GM19035 (cell line): ENCODE measurements at regions not wholly inside any gene's neighbourhood (a gene's known extent, or its start where the extent isn't known, plus 50 kb on each side); places are given as distances from the start of the nearest gene placed in this dataset.

Experiments
- ATAC-seq: cut with Tn5 transposase; IDR thresholded peaks from one replicate; pipeline ENCODE4 v1.9.1; 2021; ENCODE audit not compliant: unreplicated experiment

DNA sequence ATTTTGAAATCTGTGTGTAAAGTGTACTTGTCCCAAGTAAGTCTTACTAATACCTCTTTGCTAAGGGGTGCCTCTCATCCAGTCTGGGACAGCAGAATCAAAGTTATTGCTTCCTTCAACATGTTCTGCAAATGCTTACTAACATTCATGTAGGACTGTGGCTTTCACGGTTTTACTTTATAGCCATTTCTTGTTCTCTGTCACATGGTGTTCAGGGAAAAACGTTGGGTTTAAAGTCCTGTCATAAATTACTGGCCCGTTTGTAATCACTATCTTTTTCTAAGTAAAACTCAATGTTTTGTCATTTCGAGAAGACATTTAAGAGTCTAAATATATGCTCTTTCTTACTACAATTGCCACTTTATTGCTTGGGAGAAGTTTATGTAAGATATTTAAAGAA, 321.1 kb downstream of the STIM2 start:
- ATAC-seq = no peak

- no peak for ATAC-seq
These were observed 321.6 kb downstream of the STIM2 start for GRCh38 chr4:27182211-27182610.

GRCh38 chr4:27184508-27185155, 324.0 kb downstream of the STIM2 start:
- ATAC-seq = no peak

DNA sequence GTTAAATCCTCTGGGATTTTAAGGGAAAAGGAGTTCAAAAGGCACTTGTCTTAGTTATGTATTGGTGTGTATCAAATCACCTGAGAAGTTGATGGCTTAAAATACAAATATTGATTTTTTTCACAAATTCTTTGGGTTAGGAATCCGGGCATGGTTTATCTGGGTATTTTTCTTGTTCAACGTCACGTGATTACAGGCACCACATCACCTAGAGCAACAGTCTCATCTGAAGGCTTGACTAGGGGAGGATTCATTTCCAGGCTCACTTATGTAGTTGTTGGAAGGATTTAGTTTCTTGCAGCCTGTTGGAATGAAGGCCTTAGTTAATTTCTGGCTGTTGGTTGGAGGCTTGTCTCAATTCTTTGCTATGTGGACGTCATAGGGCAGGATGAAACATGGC, 326.1 kb downstream of the STIM2 start:
- no peak for ATAC-seq

- ATAC-seq = no peak
These were observed 327.1 kb downstream of the STIM2 start for GRCh38 chr4:27187786-27188185.

DNA sequence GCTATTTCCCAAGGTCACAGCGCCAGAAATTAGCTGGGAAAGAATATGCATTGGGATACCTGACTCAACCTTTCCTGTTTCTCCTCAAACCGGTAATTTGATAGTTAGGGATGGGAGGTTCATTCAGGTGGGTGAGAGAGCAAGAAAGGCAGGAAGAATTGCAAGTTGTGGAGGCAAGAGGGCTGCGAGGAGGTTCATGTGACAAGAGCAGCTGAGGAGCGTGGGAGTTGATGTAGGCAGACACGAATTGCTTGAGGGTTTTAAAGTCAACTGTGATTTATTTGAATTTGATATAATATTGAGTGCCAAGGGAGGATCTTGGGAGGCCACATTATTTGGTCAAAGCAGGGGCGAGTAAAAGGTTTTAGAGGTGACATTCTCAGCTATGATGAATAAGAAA, 329.0 kb downstream of the STIM2 start:
- no peak for ATAC-seq

DNA sequence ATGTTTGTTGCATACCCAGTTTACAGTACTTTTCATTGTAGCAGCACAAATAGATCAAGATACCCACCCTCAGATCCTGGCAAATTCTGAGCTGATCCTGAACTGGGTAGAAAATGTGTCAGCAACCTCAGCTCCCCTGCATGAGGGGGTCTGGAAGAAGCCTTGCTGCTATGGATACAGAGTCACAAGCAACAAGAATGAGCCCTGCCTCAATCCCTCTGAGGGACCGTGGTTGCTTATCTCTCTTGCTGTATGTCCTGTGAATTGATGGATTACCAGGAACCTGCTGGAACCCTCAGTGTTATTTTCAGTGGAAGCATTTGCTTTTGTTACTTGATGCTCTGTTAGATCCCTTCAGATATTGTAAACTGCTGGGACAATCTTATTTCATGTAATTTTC, 331.0 kb downstream of the STIM2 start:
- no peak for ATAC-seq

DNA sequence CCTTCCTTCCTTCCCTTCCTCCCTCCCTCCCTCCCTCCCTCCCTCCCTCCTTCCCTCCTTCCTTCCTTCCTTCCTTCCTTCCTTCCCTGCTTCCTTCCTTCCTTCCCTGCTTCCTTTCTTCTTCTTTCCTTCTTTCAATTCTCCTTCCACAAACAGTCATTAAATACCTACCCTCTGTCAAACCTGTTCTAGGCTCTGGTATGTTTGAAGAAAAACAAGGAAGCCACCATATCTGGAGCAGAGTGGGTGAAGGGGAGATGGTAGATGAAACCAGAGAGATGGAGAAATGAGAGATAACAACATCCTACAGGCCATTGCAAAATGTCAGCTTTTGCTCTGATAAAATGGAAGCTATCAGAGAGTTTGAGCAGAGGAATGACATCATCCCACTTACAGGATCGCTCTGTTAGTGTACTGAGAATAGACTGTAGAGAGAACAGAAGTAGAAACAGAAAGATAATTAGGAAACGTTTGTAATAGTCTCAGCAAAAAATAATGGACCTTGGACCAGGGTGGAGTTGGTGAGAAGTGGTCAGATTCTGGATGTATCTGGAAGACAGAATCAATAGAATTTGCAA, 334.0 kb downstream of the STIM2 start:
- no peak for ATAC-seq

GRCh38 chr4:27198246-27198645, 337.6 kb downstream of the STIM2 start:
- no peak for ATAC-seq

- no peak for ATAC-seq
These were observed 338.3 kb downstream of the STIM2 start for GRCh38 chr4:27198971-27199370.

DNA sequence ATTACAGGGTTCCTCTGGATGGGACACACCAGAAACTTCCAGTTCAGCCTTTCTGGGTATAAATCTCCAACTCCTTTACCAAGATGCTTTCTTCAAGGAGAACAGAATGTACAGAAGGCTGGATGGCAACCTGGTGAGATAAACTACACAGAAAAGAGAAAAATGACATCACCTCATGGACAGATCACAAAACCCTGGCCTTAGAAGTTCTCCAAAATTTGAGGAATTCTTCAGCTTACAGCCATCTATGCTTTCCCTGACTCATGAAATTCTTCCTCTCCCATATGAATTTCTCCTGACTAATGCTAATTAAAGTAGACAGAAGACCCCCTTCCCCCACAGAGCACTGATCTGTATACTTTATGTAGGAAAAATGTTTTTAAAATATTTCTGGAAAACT, 345.4 kb downstream of the STIM2 start:
- ATAC-seq = no peak

GRCh38 chr4:27210956-27211355, 350.3 kb downstream of the STIM2 start:
- no peak for ATAC-seq

- no peak for ATAC-seq
These were observed 353.4 kb downstream of the STIM2 start for GRCh38 chr4:27214010-27214409.

DNA sequence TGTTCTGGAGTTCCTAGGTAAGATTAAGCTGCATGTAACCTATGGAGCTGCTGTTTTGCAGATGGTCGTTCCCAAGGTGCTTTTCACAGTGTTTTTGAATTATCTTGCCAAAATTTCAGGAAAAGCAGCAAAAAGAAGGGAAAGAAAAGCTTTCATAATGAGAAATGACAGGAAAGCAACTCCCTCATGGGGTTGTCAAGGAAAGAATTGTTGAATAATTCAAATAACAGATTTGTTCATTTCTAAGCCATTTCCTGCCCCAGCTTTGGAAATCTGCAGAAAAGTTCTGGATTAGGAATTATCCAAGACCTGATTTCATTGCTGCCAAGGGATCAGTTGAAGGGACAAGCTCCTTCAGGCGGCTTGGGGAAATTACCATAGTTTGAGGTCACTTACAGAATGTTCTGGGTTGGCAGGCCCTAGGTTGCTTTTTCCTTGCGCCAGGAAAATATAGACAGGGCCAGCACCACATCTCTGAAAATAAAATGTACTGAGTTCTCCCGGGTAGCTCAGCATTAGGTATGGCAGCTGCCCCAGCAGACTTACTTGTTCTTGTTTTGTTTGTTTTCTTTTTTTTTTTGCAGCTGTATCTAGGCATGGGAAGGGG, 354.7 kb downstream of the STIM2 start:
- no peak for ATAC-seq

- no peak for ATAC-seq
These were observed 356.7 kb downstream of the STIM2 start for GRCh38 chr4:27217261-27217769.

GRCh38 chr4:27218013-27218412, 357.4 kb downstream of the STIM2 start:
- ATAC-seq = no peak

DNA sequence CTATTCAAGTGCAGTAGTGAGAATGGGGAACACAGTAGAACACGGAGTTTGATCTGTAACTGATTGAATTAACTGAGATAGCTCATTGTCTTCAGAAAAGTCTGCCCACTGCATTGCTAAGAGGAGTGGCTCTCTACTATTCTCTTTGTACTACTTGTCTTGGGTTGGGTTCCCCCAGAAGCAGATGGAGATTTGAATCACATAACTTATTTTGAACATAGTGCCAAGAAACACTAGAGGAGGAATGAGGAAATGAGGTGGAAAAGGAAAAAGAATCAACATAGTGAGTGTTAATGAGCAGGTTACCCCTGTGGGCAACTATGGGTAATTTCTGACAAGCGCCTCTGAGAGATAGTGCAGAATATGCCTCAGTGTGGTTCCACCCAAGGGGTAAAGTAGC, 362.7 kb downstream of the STIM2 start:
- ATAC-seq = no peak

- ATAC-seq = no peak
These were observed 372.9 kb downstream of the STIM2 start for GRCh38 chr4:27233531-27233930.

DNA sequence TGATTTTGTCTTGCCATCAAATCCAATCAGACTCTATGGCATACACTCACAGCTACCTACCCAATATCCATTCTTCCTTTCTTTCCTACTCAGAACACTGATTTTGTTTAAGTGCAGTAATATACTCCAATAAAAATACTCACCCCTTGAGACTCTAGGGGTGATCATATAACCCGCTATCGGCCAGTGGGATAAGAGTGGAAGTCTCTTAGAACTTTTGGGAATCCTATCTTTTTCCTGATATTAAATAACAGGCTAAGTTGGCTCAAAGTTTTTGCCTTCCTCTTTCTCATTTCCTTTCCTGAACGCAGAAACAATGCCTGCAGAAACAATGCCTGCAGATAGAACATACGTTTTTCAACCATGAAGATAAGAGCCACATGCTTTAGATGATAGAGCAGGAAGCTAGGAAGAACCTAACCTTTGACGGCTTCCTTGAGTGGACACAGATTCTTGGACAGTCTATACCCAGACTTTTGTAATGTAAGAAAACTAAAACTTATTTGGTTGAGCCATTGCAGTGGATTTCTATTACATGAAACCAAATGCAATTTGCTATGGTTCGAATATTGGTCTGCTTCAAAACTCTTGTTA, 373.8 kb downstream of the STIM2 start:
- no peak for ATAC-seq

DNA sequence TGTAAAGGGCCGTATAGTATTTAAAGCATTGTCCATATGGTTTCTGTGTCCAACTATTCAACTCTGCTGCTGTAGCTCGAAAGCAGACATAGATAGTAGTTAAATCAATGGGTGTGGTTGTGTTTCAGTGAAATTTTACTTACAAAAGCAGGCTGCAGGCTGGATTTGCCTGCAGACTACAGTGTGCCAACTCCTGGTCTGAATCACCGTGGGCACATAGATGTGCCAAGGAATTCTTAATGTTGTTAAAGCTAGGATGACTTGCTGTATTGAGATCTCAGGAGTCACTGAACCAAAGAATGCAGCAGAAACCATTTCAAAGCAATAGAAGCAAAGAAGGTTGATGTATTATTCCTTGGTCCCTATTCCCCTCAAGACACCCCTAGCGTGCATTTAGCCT, 379.0 kb downstream of the STIM2 start:
- no peak for ATAC-seq

DNA sequence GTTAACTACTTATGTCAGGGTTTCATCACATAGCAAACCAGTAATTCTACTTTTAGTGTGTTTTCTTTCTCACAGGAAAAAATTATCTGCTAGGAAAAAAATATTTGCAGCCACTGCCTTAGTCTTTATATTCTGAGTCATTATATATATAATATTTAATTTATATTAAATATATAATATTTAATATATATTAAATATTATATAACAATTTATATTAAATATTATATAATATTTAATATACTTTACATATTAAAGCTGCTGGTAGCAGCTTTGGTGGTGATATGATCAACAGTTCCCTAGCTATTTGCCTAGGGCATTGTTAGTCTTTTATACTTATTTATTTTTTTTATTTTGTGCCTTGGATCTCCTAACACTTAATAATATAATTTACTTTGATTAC, 381.6 kb downstream of the STIM2 start:
- no peak for ATAC-seq

DNA sequence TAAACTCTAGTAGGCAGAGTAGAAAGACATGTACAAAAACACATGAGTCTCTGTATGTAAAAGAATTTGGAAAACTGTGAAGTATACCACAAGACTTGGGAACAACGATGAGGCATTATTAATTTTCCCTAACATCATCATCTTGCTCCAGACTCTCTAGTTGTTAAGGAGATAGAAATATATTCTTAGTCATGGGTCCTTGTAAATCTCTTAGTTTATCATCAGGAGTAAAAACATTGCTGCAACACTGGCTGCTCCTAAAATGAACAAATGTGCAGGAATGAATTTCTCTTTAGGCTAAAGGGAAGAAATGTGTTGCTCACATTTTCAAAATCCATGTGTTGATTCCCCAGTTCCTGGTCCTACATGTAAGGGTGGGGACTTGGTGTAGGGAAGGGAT, 384.6 kb downstream of the STIM2 start:
- ATAC-seq = no peak
